Fibroblast of lung (primary cell): ENCODE measurements at regions not wholly inside any gene's neighbourhood (a gene's known extent, or its start where the extent isn't known, plus 50 kb on each side); places are given as distances from the start of the nearest gene placed in this dataset.

Source experiments
- DNase-seq, 2 donors: peaks; one replicate each; pipeline versions ENCODE4 v3.0.0 to v3.0.0-alpha.2; 2010; ENCODE audit warnings: low read depth in 2 of 2
- H2AFZ ChIP-seq: 2 replicates; pipeline ENCODE4 v1.5.1; 2012; ENCODE audit warnings: low read length, control low read depth, inconsistent platforms
- H3K27ac ChIP-seq: 2 replicates; pipeline ENCODE4 v1.5.1; 2011; ENCODE audit warnings: low read length, control low read depth; ENCODE audit not compliant: insufficient read depth
- H3K27me3 ChIP-seq: 2 replicates; pipeline ENCODE4 v1.5.1; 2011; ENCODE audit warnings: mild to moderate bottlenecking, low read length; ENCODE audit not compliant: control insufficient read depth, insufficient read depth
- H3K36me3 ChIP-seq: 2 replicates; pipeline ENCODE4 v1.5.1; 2011; ENCODE audit warnings: low read length; ENCODE audit not compliant: control insufficient read depth, insufficient read depth
- H3K4me1 ChIP-seq: 2 replicates; pipeline ENCODE4 v1.5.1; 2011; ENCODE audit warnings: low read length; ENCODE audit not compliant: control insufficient read depth, insufficient read depth; ENCODE audit errors: extremely low read depth
- H3K4me2 ChIP-seq: 2 replicates; pipeline ENCODE4 v1.5.1; 2011; ENCODE audit warnings: low read length, control low read depth; ENCODE audit not compliant: insufficient read depth; ENCODE audit errors: extremely low read depth
- H3K4me3 ChIP-seq, 4 experiments: fragments of 200-600 bp in 1 of 4; sonication (generic) in 1 of 4; replicated peaks in 1 of 4; 2 replicates each; pipeline ENCODE4 v1.5.1; 2011 to 2016; ENCODE audit warnings: low read length in 4 of 4, low read depth in 3 of 4, mild to moderate bottlenecking in 3 of 4, control low read depth in 2 of 4, inconsistent platforms in 1 of 4, mixed read lengths in 1 of 4; ENCODE audit not compliant: insufficient read depth in 1 of 4; ENCODE audit errors: control extremely low read depth in 1 of 4
- H3K79me2 ChIP-seq: 2 replicates; pipeline ENCODE4 v1.5.1; 2012; ENCODE audit warnings: mild to moderate bottlenecking, low read length, inconsistent platforms; ENCODE audit not compliant: control insufficient read depth, insufficient read depth
- H3K9ac ChIP-seq: 2 replicates; pipeline ENCODE4 v1.5.1; 2011; ENCODE audit warnings: mild to moderate bottlenecking, low read length, control low read depth; ENCODE audit not compliant: insufficient read depth
- H3K9me3 ChIP-seq: 2 replicates; pipeline ENCODE4 v1.5.1; 2012; ENCODE audit warnings: low read depth, low read length; ENCODE audit not compliant: control insufficient read depth, insufficient read depth
- H4K20me1 ChIP-seq: 2 replicates; pipeline ENCODE4 v1.5.1; 2011; ENCODE audit warnings: low read length; ENCODE audit not compliant: control insufficient read depth, insufficient read depth; ENCODE audit errors: extremely low read depth
- EZH2 ChIP-seq: IDR thresholded peaks from 2 replicates; pipeline ENCODE4 v1.5.1; 2012; ENCODE audit warnings: low read length, control low read depth, mild to moderate bottlenecking; ENCODE audit errors: missing control alignments
- TF ChIP-seq, protein P1 (sequence below), 2 donors: IDR thresholded peaks in 1 of 2; conservative IDR thresholded peaks in 1 of 2; 1 replicate in 1 of 2; 2 replicates in 1 of 2; pipeline ENCODE4 v1.5.1; 2011 to 2012; ENCODE audit warnings: low read length in 2 of 2, control low read depth in 1 of 2, inconsistent platforms in 1 of 2, low read depth in 1 of 2, mild to moderate bottlenecking in 1 of 2

DNA sequence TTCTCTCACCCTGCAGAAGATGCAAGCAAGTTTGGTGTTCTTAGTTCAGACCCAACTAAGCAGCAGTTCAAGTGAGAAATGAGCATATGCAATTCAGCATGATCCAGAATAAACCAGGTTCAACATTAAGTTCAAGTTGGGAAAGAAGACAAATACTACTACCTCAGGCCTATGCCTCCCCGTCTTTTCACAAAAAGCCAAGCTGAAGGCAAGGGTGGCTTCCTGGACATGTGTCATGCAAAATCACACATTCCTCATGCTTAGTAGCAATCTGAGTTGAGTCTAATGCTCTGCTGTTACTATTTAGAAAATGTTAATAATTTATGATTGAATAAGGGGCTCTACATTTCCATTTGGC is 453.4 kb upstream of the GRAMD2B start:
- no peak for DNase-seq
- Histone ChIP-seq H3K4me1 (no peaks in the 10 kb centered on the region), H3K27me3 (no peaks in the 10 kb centered on the region), H3K79me2 (no peaks in the 10 kb centered on the region), H2AFZ (no peak overlapping the region), H3K27ac (no peak overlapping the region), H3K9me3 (no peaks in the 10 kb centered on the region), H3K4me3 (no peak overlapping the region), H3K36me3 (no peaks in the 10 kb centered on the region), H3K9ac (no peak overlapping the region), H4K20me1 (no peaks in the 10 kb centered on the region), H3K4me2 (no peak overlapping the region)
- TF ChIP-seq, protein P1, sequence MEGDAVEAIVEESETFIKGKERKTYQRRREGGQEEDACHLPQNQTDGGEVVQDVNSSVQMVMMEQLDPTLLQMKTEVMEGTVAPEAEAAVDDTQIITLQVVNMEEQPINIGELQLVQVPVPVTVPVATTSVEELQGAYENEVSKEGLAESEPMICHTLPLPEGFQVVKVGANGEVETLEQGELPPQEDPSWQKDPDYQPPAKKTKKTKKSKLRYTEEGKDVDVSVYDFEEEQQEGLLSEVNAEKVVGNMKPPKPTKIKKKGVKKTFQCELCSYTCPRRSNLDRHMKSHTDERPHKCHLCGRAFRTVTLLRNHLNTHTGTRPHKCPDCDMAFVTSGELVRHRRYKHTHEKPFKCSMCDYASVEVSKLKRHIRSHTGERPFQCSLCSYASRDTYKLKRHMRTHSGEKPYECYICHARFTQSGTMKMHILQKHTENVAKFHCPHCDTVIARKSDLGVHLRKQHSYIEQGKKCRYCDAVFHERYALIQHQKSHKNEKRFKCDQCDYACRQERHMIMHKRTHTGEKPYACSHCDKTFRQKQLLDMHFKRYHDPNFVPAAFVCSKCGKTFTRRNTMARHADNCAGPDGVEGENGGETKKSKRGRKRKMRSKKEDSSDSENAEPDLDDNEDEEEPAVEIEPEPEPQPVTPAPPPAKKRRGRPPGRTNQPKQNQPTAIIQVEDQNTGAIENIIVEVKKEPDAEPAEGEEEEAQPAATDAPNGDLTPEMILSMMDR (conservative IDR thresholded peaks at IDR 0.05 in 1 of 2, IDR thresholded peaks at IDR 0.05 in 1 of 2; ENCODE audit: low read depth in 1 of 2, low read length in 2 of 2): no peak
- TF ChIP-seq EZH2: no peak

DNA sequence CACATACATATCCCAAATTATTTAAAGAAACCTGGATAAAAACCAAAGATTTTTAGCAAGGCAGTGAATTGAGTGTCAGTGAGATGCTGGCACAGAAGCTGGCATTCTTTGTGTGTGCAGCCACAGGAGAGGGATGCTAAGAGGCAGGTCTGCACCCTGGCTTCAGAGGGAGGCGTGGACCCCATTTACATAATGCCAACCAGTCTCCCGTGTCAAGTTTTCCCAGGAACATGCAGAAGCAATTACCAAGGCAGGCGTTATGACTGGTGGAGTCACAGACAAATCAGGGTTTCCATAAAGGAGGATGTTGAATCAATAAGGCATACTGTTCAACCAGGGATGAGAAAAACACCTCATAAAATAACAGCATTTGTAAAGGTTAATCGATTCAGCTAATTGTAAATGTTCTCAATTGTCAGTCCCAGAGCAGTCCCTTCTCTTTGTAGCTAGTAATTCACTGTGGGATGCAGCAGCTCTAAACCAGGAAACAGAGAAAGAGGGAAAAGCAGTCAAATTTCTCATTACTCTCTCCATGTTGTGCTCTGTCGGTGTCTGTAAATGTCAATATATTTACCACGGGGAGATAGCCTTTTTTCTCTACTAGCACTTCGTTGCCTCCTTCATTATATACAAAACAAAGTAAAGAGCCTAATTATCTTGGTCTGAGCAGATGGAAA is 452.4 kb upstream of the GRAMD2B start:
- Histone ChIP-seq H3K4me1 (no peaks in the 10 kb centered on the region), H3K9ac (no peak overlapping the region), H3K4me3 (no peak overlapping the region), H3K4me2 (no peak overlapping the region), H3K9me3 (no peaks in the 10 kb centered on the region), H3K27ac (no peak overlapping the region), H3K27me3 (no peaks in the 10 kb centered on the region), H4K20me1 (no peaks in the 10 kb centered on the region), H3K36me3 (no peaks in the 10 kb centered on the region), H2AFZ (no peak overlapping the region), H3K79me2 (no peaks in the 10 kb centered on the region)
- TF ChIP-seq, protein P1 (conservative IDR thresholded peaks at IDR 0.05 in 1 of 2, IDR thresholded peaks at IDR 0.05 in 1 of 2; ENCODE audit: low read depth in 1 of 2, low read length in 2 of 2): no peak
- TF ChIP-seq EZH2: no peak
- DNase-seq: no peak

DNA sequence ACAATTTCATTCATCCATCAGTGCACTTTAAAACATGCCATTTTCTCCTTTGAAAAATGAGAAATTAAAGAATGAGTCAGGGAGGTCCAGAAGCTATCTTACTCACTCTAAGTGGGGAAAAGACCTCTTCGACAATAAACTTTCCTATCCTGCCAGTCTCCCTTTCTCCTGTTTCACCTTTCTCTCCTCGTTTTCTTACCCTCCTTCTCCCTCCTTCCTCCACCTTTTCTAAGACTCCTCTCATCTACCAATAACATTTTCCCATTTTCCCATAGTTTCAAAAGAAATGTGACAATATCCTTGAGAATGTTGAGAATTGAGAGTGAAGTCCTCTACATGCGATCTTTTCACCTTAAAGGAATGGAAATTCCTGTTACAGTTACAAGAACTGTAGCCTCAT is 450.5 kb upstream of the GRAMD2B start:
- no peak overlapping the region for H3K9ac ChIP-seq
- H3K4me3 ChIP-seq: no peak overlapping the region
- no peaks in the 10 kb centered on the region for H3K9me3 ChIP-seq
- TF ChIP-seq EZH2: no peak
- TF ChIP-seq, protein P1 (conservative IDR thresholded peaks at IDR 0.05 in 1 of 2, IDR thresholded peaks at IDR 0.05 in 1 of 2; ENCODE audit: low read depth in 1 of 2, low read length in 2 of 2): no peak
- no peak overlapping the region for H2AFZ ChIP-seq
- H3K27ac ChIP-seq: no peak overlapping the region
- DNase-seq: peak in 1 of 2 donors; percentile 15
- no peaks in the 10 kb centered on the region for H4K20me1 ChIP-seq
- H3K36me3 ChIP-seq: no peaks in the 10 kb centered on the region
- H3K4me2 ChIP-seq: no peak overlapping the region
- H3K27me3 ChIP-seq: no peaks in the 10 kb centered on the region
- H3K79me2 ChIP-seq: no peaks in the 10 kb centered on the region
- no peaks in the 10 kb centered on the region for H3K4me1 ChIP-seq
